H1 (cell line): ENCODE measurements at regions not wholly inside any gene's neighbourhood (a gene's known extent, or its start where the extent isn't known, plus 50 kb on each side); places are given as distances from the start of the nearest gene placed in this dataset.

Source experiments
- EP300 ChIP-seq, 2 experiments: IDR thresholded peaks; 1 replicate in 1 of 2; 2 replicates in 1 of 2; pipeline ENCODE4 v1.6.1; 2011 to 2012; ENCODE audit warnings: low read depth in 2 of 2, low read length in 2 of 2, mild to moderate bottlenecking in 2 of 2, borderline replicate concordance in 1 of 2, inconsistent platforms in 1 of 2, moderate library complexity in 1 of 2
- EZH2 ChIP-seq: fragments of 200-600 bp; sonication (generic); IDR thresholded peaks from 2 replicates; pipeline ENCODE4 v1.7.1; 2012; ENCODE audit warnings: low read depth, mild to moderate bottlenecking, moderate library complexity, low read length, inconsistent platforms; ENCODE audit not compliant: severe bottlenecking
- GABPA ChIP-seq: IDR thresholded peaks from 2 replicates; pipeline ENCODE4 v1.6.1; 2011; ENCODE audit warnings: mild to moderate bottlenecking, low read length, moderate library complexity, borderline replicate concordance; ENCODE audit not compliant: insufficient read depth
- JUND ChIP-seq: IDR thresholded peaks from 2 replicates; pipeline ENCODE4 v1.6.1; 2011; ENCODE audit warnings: mild to moderate bottlenecking, improper control_type of control experiment, low read length
- POLR2A ChIP-seq, 2 experiments: IDR thresholded peaks; 1 replicate in 1 of 2; 2 replicates in 1 of 2; pipeline ENCODE4 v1.6.1; 2011; ENCODE audit warnings: low read depth in 2 of 2, low read length in 2 of 2, mild to moderate bottlenecking in 2 of 2; ENCODE audit errors: control extremely low read depth in 1 of 2
- POLR2AphosphoS5 ChIP-seq: IDR thresholded peaks from 2 replicates; pipeline ENCODE4 v1.6.1; 2011; ENCODE audit warnings: low read depth, low read length
- SAP30 ChIP-seq: fragments of 300-600 bp; sonication (generic); IDR thresholded peaks from 2 replicates; pipeline ENCODE4 v1.7.1; 2012; ENCODE audit warnings: low read length, moderate library complexity, mild to moderate bottlenecking, inconsistent platforms; ENCODE audit not compliant: insufficient read depth, insufficient replicate concordance
- SP2 ChIP-seq: IDR thresholded peaks from 2 replicates; pipeline ENCODE4 v1.6.1; 2012; ENCODE audit warnings: mild to moderate bottlenecking, low read length, inconsistent platforms
- TF ChIP-seq, protein P1 (sequence below), 3 experiments: IDR thresholded peaks; 1 replicate in 2 of 3; 2 replicates in 1 of 3; pipeline versions ENCODE4 v1.5.1 to v1.6.1; 2011; ENCODE audit warnings: low read length in 3 of 3, mild to moderate bottlenecking in 3 of 3, inconsistent platforms in 2 of 3, low read depth in 1 of 3, moderate library complexity in 1 of 3; ENCODE audit not compliant: insufficient read depth in 1 of 3; ENCODE audit errors: control extremely low read depth in 1 of 3

DNA sequence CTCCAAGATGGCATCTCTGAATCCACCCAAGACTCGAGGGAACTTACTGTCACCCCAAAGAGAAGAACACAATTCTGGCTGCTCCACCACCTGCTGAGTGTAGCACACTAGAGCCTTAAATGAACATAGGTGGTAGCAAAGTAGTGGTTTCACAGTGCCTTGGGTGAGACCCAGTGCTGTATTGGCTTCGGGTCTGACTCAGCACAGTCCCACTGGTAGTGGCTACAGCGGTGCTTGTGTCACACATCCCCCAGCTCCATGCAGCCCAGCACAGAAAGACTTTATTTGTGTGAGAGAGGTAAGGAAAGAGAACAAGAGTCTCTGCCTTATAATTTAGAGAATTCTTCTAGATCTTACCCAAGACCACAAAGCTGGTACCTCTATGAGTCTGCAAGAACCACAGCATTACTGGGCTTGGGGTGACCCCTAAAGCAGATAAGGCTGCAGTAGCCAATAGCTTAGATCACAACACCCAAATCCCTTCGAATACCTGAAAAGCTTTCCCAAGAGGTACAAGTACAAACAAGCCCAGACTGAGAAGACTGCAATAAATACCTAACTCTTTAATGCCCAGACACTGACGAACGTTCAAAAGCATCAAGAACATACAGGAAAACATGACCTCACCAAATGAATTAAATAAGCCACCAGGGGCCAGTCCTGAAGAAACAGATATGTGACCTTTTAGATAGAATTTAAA, 83.3 kb upstream of the SLC38A4 start:
- TF ChIP-seq, protein P1, sequence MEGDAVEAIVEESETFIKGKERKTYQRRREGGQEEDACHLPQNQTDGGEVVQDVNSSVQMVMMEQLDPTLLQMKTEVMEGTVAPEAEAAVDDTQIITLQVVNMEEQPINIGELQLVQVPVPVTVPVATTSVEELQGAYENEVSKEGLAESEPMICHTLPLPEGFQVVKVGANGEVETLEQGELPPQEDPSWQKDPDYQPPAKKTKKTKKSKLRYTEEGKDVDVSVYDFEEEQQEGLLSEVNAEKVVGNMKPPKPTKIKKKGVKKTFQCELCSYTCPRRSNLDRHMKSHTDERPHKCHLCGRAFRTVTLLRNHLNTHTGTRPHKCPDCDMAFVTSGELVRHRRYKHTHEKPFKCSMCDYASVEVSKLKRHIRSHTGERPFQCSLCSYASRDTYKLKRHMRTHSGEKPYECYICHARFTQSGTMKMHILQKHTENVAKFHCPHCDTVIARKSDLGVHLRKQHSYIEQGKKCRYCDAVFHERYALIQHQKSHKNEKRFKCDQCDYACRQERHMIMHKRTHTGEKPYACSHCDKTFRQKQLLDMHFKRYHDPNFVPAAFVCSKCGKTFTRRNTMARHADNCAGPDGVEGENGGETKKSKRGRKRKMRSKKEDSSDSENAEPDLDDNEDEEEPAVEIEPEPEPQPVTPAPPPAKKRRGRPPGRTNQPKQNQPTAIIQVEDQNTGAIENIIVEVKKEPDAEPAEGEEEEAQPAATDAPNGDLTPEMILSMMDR (IDR thresholded peaks at IDR 0.05; ENCODE audit: control extremely low read depth in 1 of 3, insufficient read depth in 1 of 3, low read depth in 1 of 3, low read length in 3 of 3), result no peak
- TF ChIP-seq EZH2 (no peak), GABPA (no peak), SAP30 (no peak), POLR2A (IDR thresholded peaks at IDR 0.05; ENCODE audit: control extremely low read depth in 1 of 2, low read depth in 2 of 2, low read length in 2 of 2) (no peak), POLR2AphosphoS5 (no peak), JUND (no peak), SP2 (no peak), EP300 (IDR thresholded peaks at IDR 0.05; ENCODE audit: borderline replicate concordance in 1 of 2, low read depth in 2 of 2, low read length in 2 of 2) (no peak)
